Common myeloid progenitor, CD34-positive (primary cell): ENCODE measurements at regions not wholly inside any gene's neighbourhood (a gene's known extent, or its start where the extent isn't known, plus 50 kb on each side); places are given as distances from the start of the nearest gene placed in this dataset.
"Not testable (repeated sequence)": the region's sequence is repeated elsewhere in the genome, so short reads cannot be mapped to it uniquely, and the experiment has no call there.

Experiments used
- CTCF ChIA-PET: fragments of 350-600 bp; sonication (Branson Sonifier 250); formaldehyde crosslinking; loops from one replicate; lab custom pipeline; 2021; ENCODE audit warnings: antibody characterized with exemption; lab: Charles Lee
- POLR2A ChIA-PET: fragments of 350-600 bp; sonication (Branson Sonifier 250); formaldehyde crosslinking; loops from one replicate; lab custom pipeline; 2021; ENCODE audit warnings: antibody characterized with exemption; lab: Charles Lee
- DNase-seq, 3 donors: peaks; one replicate each; pipeline versions ENCODE4 v3.0.0 to v3.0.0-alpha.2; 2013
- H3K27ac ChIP-seq, 2 experiments: 1 replicate in 1 of 2; 2 replicates in 1 of 2; pipeline ENCODE4 v1.7.0; 2013; ENCODE audit warnings: inconsistent platforms in 2 of 2, low read length in 2 of 2, mild to moderate bottlenecking in 2 of 2, low read depth in 1 of 2, moderate library complexity in 1 of 2; ENCODE audit not compliant: severe bottlenecking in 2 of 2, insufficient read depth in 1 of 2, poor library complexity in 1 of 2
- H3K27me3 ChIP-seq, 5 experiments: replicated peaks in 2 of 5; 1 replicate in 3 of 5; 2 replicates in 2 of 5; pipeline versions ENCODE4 v1.6.1 to v1.7.0; 2013; ENCODE audit warnings: low read length in 4 of 5, mild to moderate bottlenecking in 2 of 5, moderate library complexity in 2 of 5, inconsistent platforms in 1 of 5; ENCODE audit not compliant: insufficient read depth in 5 of 5, control insufficient read depth in 4 of 5
- H3K36me3 ChIP-seq, 4 experiments: 1 replicate in 2 of 4; 2 replicates in 2 of 4; pipeline versions ENCODE4 v1.6.1 to v1.7.0; 2013; ENCODE audit warnings: low read length in 3 of 4, control low read depth in 1 of 4, mild to moderate bottlenecking in 1 of 4; ENCODE audit not compliant: control insufficient read depth in 4 of 4, insufficient read depth in 4 of 4
- H3K4me1 ChIP-seq, 4 experiments: 1 replicate in 3 of 4; 2 replicates in 1 of 4; pipeline versions ENCODE4 v1.6.1 to v1.7.1; 2013; ENCODE audit warnings: low read length in 3 of 4, mild to moderate bottlenecking in 3 of 4, control low read depth in 1 of 4, inconsistent platforms in 1 of 4, moderate library complexity in 1 of 4; ENCODE audit not compliant: control insufficient read depth in 4 of 4, insufficient read depth in 4 of 4; ENCODE audit errors: control extremely low read depth in 1 of 4
- H3K4me3 ChIP-seq, 7 experiments: 1 replicate in 4 of 7; 2 replicates in 3 of 7; pipeline versions ENCODE4 v1.5.1 to v1.7.0; 2013; ENCODE audit warnings: mild to moderate bottlenecking in 7 of 7, low read length in 6 of 7, moderate library complexity in 6 of 7, inconsistent platforms in 2 of 7, low read depth in 2 of 7, control low read depth in 1 of 7; ENCODE audit not compliant: insufficient read depth in 4 of 7, control insufficient read depth in 1 of 7; ENCODE audit errors: extremely low read depth in 1 of 7
- H3K9me3 ChIP-seq, 5 experiments: 1 replicate in 4 of 5; 2 replicates in 1 of 5; pipeline versions ENCODE4 v1.6.1 to v1.7.1; 2013; ENCODE audit warnings: low read length in 4 of 5, mild to moderate bottlenecking in 2 of 5, inconsistent platforms in 1 of 5, low read depth in 1 of 5, moderate library complexity in 1 of 5; ENCODE audit not compliant: control insufficient read depth in 4 of 5, insufficient read depth in 2 of 5; ENCODE audit errors: control extremely low read depth in 1 of 5
- WGBS: methylation state at CpG from one replicate; pipeline ENCODE4 v1.1.5; 2013; ENCODE audit not compliant: insufficient coverage; 5-methylcytosine and 5-hydroxymethylcytosine counted together

- H3K36me3 ChIP-seq, DNase-seq, POLR2A ChIA-PET, CTCF ChIA-PET, H3K9me3 ChIP-seq, H3K4me1 ChIP-seq, H3K27me3 ChIP-seq, H3K4me3 ChIP-seq, H3K27ac ChIP-seq: not testable (repeated sequence)
- 94% methylated on average over 10 of the region's 10 CpGs for WGBS
These were observed 862.0 kb downstream of the GRID1 start for GRCh38 chr10:85504641-85505040.

DNA sequence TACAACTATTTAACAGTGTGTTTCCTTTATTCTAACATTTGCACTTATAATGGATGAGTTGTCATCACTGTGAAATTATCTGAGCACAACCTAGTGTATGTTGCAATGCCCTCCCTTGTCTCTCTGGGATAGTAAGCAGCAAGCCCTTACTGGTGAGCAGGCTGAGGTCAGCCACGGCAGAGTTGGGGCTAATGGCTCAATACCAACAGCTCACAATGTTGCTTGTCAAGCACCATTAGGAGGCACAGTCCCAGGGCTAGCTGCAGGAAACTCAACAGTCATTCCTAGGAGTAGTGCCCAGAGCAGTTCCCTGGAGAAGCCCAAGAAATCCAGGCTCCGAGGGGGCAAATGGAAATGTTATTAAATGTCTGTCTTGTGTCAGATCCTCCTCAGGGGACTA, 858.4 kb downstream of the GRID1 start:
- ChIA-PET POLR2A (no interaction called here), CTCF (no interaction called here)
- H3K36me3 ChIP-seq, result no peaks in the 10 kb centered on the region

GRCh38 chr10:85510682-85511081, 855.9 kb downstream of the GRID1 start:
- H3K27ac ChIP-seq, result no peak overlapping the region
- H3K9me3 ChIP-seq, result no peaks in the 10 kb centered on the region
- 93% methylated on average over 3 of the region's 5 CpGs for WGBS
- CTCF ChIA-PET, result interaction anchor here (1.3 kb wide), 1 partner anchor 10 kb away, joined by 3 read pairs; no protein-coding TSS in a partner anchor
- no peak overlapping the region for H3K4me3 ChIP-seq
- POLR2A ChIA-PET, result no interaction called here
- no peak for DNase-seq
- H3K4me1 ChIP-seq, result no peaks in the 10 kb centered on the region
- H3K36me3 ChIP-seq, result no peaks in the 10 kb centered on the region
- no peaks in the 10 kb centered on the region for H3K27me3 ChIP-seq

More for the DNA sequence above, 858.4 kb downstream of the GRID1 start:
- H3K27ac ChIP-seq, result no peak overlapping the region
- H3K4me3 ChIP-seq, result no peak overlapping the region
- no peaks in the 10 kb centered on the region for H3K9me3 ChIP-seq
- no peaks in the 10 kb centered on the region for H3K27me3 ChIP-seq
- DNase-seq, result no peak
- no peaks in the 10 kb centered on the region for H3K4me1 ChIP-seq
- WGBS, result 100% methylated on average over 1 of the region's 2 CpGs

- CTCF ChIA-PET, result no interaction called here
- WGBS, result no CpG with 5 or more reads among the region's 1 CpG
These were observed 853.2 kb downstream of the GRID1 start for GRCh38 chr10:85513436-85513835.

DNA sequence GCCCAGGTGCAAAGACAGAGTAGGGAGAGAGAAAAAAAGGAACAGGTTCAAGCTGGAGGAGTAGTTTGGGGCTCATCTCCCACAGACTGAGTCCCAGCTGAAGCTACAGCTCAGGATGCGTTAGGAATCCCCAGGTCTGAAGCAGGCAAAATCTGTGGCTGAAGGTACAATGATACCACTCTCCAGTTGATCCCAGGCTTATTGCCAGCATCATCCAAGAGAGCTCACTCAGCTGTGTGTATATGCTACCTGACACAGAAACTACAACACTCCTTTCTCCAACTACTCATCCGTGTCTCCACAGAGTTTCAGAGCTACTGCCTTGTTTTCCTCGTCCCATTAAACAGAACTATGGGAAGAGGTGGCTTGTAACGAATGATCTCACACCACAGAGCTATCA, 851.3 kb downstream of the GRID1 start:
- Histone ChIP-seq H3K4me3 (no peak overlapping the region), H3K4me1 (no peaks in the 10 kb centered on the region), H3K27me3 (no peaks in the 10 kb centered on the region), H3K9me3 (no peaks in the 10 kb centered on the region), H3K27ac (no peak overlapping the region), H3K36me3 (no peaks in the 10 kb centered on the region)
- no peak for DNase-seq
- WGBS, result no CpG with 5 or more reads among the region's 4 CpGs
- POLR2A ChIA-PET, result no interaction called here
- CTCF ChIA-PET, result no interaction called here

More at GRCh38 chr10:85513436-85513835, 853.2 kb downstream of the GRID1 start:
- POLR2A ChIA-PET, result no interaction called here
- no peak overlapping the region for H3K4me3 ChIP-seq
- no peaks in the 10 kb centered on the region for H3K36me3 ChIP-seq
- no peaks in the 10 kb centered on the region for H3K4me1 ChIP-seq
- no peaks in the 10 kb centered on the region for H3K9me3 ChIP-seq
- H3K27ac ChIP-seq, result no peak overlapping the region
- no peak for DNase-seq
- no peaks in the 10 kb centered on the region for H3K27me3 ChIP-seq

DNA sequence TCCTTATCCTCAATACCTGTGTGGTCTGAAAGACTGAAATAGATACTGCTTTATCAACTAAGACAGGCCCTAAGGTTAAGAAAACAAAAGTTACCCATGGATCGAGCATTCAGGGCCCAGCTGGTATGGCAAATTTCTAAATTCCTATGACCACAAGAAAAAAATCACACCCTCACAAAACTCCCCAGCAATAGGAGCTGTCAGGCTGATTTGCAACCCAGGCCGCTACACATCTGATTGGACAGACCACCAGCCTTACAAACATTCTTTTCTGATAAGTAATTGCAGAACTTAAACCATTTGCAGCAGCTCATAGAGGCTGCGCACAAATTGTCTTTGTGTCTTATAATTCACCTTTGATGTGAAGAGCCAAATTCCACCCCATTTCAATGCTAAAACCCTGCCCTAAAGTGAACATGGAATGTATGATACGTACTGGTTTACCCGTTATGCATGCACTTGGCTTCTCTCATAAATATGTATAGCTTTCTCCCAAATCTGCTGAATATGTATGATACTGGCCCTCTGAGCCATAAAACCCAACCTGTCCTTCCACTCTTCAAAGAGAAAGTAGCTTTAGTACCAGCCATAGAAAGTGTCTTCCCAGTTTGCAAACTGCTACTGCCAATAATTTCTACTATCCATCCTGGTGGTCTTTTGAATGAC, 842.5 kb downstream of the GRID1 start:
- no peak for DNase-seq
- H3K36me3 ChIP-seq, result no peaks in the 10 kb centered on the region
- H3K27ac ChIP-seq, result no peak overlapping the region
- WGBS, result 92% methylated on average over 1 of the region's 5 CpGs
- ChIA-PET CTCF (no interaction called here), POLR2A (no interaction called here)
- peaks cover 0 to 4% (median 0%) of the 10 kb centered on the region in 5 experiments for H3K9me3 ChIP-seq
- H3K27me3 ChIP-seq, result no peaks in the 10 kb centered on the region
- no peak overlapping the region for H3K4me3 ChIP-seq
- H3K4me1 ChIP-seq, result no peaks in the 10 kb centered on the region

DNA sequence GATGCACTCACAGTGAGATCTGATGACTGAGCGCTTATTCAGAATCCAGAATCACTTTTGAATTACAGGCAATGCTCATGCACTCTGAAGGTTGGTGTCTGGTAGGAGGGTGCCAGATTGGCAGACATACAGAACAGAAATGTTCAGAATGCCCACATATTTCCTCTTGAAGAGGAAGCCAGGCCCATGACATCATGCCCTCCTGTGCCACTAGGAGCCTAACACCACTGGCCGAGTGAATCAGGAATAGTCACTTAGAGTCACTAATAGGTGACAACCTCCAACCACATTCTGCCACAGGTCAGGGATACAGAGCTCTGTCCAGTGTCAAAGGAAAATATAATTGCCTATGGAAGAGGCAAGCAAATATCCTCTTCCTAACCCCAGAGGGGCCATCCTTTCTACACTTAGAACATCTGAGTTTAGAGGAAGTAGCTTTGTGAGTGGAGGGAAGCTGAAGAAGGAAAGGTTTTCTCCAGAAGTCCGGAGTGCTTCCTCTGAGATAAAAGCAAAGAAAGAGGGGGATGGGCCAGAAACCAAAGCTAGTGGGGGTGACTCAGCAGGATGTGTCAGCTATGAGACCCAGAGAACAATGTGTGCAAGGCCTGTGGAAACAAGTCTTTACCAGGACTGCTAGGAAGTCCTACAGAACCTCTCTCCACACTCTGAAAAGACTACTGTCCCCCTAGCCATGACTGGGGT, 838.8 kb downstream of the GRID1 start:
- POLR2A ChIA-PET, result no interaction called here
- no peak for DNase-seq
- Histone ChIP-seq H3K27ac (no peak overlapping the region), H3K27me3 (peaks cover 0 to 3% (median 0%) of the 10 kb centered on the region in 5 experiments), H3K4me1 (no peaks in the 10 kb centered on the region), H3K4me3 (no peak overlapping the region), H3K36me3 (no peaks in the 10 kb centered on the region), H3K9me3 (peaks cover 0 to 4% (median 0%) of the 10 kb centered on the region in 5 experiments)
- CTCF ChIA-PET, result no interaction called here
- 67% methylated on average over 2 of the region's 3 CpGs for WGBS
